Mesothelial cell of epicardium (in vitro differentiated cells): ENCODE measurements at regions not wholly inside any gene's neighbourhood (a gene's known extent, or its start where the extent isn't known, plus 50 kb on each side); places are given as distances from the start of the nearest gene placed in this dataset.

Source experiments
- DNase-seq, 2 experiments: peaks; one replicate each; pipeline ENCODE4 v3.0.0; 2021; ENCODE audit warnings: low spot score in 2 of 2; ENCODE audit not compliant: unreplicated experiment in 2 of 2
- H3K27ac Mint-ChIP-seq: 2 replicates; pipeline ENCODE4 v1.8.0; 2021; ENCODE audit warnings: mixed read lengths
- H3K27me3 Mint-ChIP-seq: 2 replicates; pipeline ENCODE4 v1.8.0; 2021; ENCODE audit warnings: low read depth, mixed read lengths
- H3K36me3 Mint-ChIP-seq: 2 replicates; pipeline ENCODE4 v1.8.0; 2021; ENCODE audit warnings: mixed read lengths
- H3K4me1 Mint-ChIP-seq: 2 replicates; pipeline ENCODE4 v1.8.0; 2021; ENCODE audit warnings: mixed read lengths
- H3K4me3 Mint-ChIP-seq: 2 replicates; pipeline ENCODE4 v1.8.0; 2021; ENCODE audit warnings: mild to moderate bottlenecking, moderate library complexity, mixed read lengths
- H3K9me3 Mint-ChIP-seq: 2 replicates; pipeline ENCODE4 v1.8.0; 2021; ENCODE audit warnings: mixed read lengths
- TF ChIP-seq, protein P1 (sequence below): fragments of 200-600 bp; sonication (generic); IDR thresholded peaks from one replicate; pipeline ENCODE4 v1.5.0; 2021; ENCODE audit warnings: antibody characterized with exemption; ENCODE audit not compliant: unreplicated experiment

DNA sequence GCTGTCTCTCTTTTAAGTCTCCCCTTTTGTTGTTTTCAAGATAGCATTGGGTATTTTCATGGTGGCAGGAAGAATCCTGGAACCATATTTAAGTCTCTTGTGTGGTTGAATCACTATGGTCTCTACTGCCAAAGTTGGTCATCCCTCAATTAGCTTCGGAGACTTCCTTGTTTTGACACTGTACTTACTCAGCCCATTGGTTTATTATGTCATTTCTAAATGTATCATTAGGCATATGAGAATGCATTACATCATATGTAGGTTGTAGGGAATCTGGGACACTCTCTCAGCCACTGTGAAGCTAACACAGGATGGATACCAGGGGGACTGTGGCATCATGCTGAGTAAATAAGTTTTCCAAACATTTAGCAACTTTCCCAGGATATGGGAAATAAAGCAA, 211.8 kb downstream of the DTHD1 start:
- H3K9me3 Mint-ChIP-seq: no peaks in the 10 kb centered on the region
- H3K36me3 Mint-ChIP-seq: no peaks in the 10 kb centered on the region
- TF ChIP-seq, protein P1, sequence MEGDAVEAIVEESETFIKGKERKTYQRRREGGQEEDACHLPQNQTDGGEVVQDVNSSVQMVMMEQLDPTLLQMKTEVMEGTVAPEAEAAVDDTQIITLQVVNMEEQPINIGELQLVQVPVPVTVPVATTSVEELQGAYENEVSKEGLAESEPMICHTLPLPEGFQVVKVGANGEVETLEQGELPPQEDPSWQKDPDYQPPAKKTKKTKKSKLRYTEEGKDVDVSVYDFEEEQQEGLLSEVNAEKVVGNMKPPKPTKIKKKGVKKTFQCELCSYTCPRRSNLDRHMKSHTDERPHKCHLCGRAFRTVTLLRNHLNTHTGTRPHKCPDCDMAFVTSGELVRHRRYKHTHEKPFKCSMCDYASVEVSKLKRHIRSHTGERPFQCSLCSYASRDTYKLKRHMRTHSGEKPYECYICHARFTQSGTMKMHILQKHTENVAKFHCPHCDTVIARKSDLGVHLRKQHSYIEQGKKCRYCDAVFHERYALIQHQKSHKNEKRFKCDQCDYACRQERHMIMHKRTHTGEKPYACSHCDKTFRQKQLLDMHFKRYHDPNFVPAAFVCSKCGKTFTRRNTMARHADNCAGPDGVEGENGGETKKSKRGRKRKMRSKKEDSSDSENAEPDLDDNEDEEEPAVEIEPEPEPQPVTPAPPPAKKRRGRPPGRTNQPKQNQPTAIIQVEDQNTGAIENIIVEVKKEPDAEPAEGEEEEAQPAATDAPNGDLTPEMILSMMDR: no peak

DNA sequence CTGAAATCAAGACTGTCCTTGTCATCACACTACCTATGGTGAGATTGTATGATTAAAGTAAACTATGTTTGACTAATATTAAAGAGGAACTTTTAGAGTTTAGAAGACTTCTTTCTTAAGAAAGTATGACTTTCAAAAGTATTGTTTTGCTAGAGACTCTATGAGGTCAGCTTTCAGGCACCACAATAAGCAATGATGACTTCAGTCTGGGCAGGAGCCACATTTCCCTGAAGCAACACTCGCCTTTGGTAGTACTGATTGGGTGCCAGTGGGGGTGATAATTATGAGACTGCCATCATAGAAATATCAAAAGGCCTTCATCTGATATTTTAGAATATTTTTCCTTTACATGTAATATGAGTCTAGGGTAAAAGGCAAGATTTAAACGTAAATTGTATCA, 212.6 kb downstream of the DTHD1 start:
- DNase-seq: no peak
- no peaks in the 10 kb centered on the region for H3K36me3 Mint-ChIP-seq
- no peaks in the 10 kb centered on the region for H3K27me3 Mint-ChIP-seq
- TF ChIP-seq, protein P1: no peak
- no peak overlapping the region for H3K27ac Mint-ChIP-seq
- no peaks in the 10 kb centered on the region for H3K4me1 Mint-ChIP-seq
- no peak overlapping the region for H3K4me3 Mint-ChIP-seq
- H3K9me3 Mint-ChIP-seq: no peaks in the 10 kb centered on the region

More for the DNA sequence above, 211.8 kb downstream of the DTHD1 start:
- Mint-ChIP-seq H3K4me1 (peaks cover 3% of the 10 kb centered on the region), H3K27ac (no peak overlapping the region), H3K4me3 (no peak overlapping the region), H3K27me3 (no peaks in the 10 kb centered on the region)
- DNase-seq: no peak

DNA sequence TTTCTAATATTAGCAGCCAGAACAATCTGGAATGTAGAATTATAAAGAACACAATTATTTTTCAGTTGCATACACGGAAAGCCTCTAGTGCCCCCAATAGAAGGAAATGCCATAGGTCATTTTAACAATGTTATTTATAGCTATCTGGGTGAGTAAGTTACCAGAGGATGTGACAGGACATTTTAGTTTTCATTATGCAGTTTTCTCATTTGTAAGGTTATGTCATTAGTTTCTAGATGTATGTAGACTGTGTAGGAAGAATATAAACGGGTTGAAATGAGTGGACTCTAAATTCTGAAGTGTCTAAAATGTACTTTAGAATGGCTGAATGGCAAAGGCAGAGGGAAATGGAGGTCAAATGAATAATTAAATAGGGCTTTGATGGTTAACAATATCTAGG, 213.3 kb downstream of the DTHD1 start:
- Mint-ChIP-seq H3K4me3 (no peak overlapping the region), H3K27me3 (no peaks in the 10 kb centered on the region), H3K4me1 (no peaks in the 10 kb centered on the region), H3K27ac (no peak overlapping the region), H3K36me3 (no peaks in the 10 kb centered on the region), H3K9me3 (no peaks in the 10 kb centered on the region)
- TF ChIP-seq, protein P1: no peak
- DNase-seq: no peak

DNA sequence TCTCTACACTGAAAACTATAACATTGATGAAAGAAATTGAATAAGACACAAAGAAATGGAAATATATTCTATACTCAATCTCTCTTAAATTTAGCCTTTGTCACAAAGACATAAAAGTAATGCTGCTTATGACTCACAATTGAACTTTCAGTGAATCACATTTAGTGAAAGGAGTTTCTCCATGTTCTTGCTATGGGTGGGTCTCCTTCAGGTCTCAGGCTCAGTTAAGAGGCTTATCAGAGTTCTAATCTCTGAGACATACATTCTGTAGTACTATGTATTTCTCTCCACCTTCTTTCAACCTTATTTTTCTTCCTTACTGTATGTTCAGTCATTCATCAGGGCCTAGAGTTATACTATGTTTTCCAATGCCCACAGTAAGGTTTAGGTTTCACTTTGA, 220.9 kb downstream of the DTHD1 start:
- no peak overlapping the region for H3K4me3 Mint-ChIP-seq
- H3K36me3 Mint-ChIP-seq: no peaks in the 10 kb centered on the region
- H3K27ac Mint-ChIP-seq: no peak overlapping the region
- peaks cover 4% of the 10 kb centered on the region for H3K9me3 Mint-ChIP-seq
- DNase-seq: no peak
- peaks cover 2% of the 10 kb centered on the region for H3K27me3 Mint-ChIP-seq
- TF ChIP-seq, protein P1: no peak
- no peaks in the 10 kb centered on the region for H3K4me1 Mint-ChIP-seq

DNA sequence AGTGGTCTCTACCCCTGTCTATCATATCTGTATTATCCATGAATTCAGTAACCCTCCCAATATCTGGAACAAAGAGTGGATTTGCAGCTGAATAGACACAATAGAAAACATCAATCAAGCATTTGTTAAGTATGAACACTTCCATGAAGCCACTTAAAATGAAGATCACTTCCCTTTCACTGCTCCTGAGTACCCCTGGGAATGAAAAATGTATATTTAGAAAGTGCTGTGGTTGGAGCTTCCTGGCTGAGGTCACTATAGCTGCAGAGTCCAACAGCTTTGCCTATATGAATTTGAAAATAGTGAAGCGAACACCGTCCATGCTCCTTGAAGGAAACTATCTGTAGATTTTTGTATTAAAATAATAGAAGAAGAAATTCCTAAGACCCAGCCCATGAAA, 227.0 kb downstream of the DTHD1 start:
- H3K27me3 Mint-ChIP-seq: peaks cover 2% of the 10 kb centered on the region
- no peaks in the 10 kb centered on the region for H3K4me1 Mint-ChIP-seq
- no peak overlapping the region for H3K4me3 Mint-ChIP-seq
- H3K9me3 Mint-ChIP-seq: no peaks in the 10 kb centered on the region
- no peak overlapping the region for H3K27ac Mint-ChIP-seq
- TF ChIP-seq, protein P1: no peak
- no peak for DNase-seq
- H3K36me3 Mint-ChIP-seq: no peaks in the 10 kb centered on the region

DNA sequence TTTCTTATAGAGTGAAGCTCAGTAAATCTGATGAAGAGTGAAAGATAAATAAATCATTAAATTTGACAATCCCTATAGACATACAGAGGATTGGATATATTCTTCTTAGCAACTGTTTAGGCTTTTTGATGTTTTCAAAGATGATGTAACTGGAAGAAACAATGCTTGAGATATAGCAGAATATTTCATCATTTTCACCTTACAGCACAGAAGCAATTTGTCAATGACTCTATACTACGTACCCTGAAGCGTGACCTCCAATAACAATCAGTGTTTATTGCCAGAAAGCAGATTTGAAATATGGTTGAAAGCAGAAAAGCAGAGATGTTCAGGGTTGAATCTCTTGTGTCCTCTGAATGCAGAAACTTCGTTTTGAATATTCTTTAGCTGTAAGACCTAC, 228.4 kb downstream of the DTHD1 start:
- H3K4me1 Mint-ChIP-seq: no peaks in the 10 kb centered on the region
- no peaks in the 10 kb centered on the region for H3K36me3 Mint-ChIP-seq
- no peaks in the 10 kb centered on the region for H3K9me3 Mint-ChIP-seq
- H3K27ac Mint-ChIP-seq: no peak overlapping the region
- peaks cover 2% of the 10 kb centered on the region for H3K27me3 Mint-ChIP-seq
- TF ChIP-seq, protein P1: no peak
- no peak overlapping the region for H3K4me3 Mint-ChIP-seq
- no peak for DNase-seq
